ENCODE measurements at regions not wholly inside any gene's neighbourhood (a gene's known extent, or its start where the extent isn't known, plus 50 kb on each side); places are given as distances from the start of the nearest gene placed in this dataset.
"Not testable (repeated sequence)": the region's sequence is repeated elsewhere in the genome, so short reads cannot be mapped to it uniquely, and the experiment has no call there.

DNA sequence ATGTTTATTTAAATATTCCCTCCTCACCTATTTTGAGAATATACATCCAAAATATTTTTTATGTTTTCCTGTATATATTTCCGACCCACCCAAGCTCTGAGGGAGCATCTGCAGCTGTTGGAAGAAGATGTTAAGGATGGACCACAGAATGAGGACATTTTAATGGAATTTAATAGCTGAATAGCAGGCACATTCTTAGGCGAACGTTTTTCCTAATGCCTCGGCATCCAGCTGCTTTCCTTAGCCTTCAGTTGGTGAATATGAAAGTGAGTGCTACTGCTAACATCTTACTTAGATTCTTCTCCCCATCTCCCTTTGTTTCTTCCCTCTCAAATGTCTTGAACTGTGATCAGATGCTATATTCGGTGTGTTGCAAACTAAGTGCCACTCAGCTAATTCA is 158.0 kb upstream of the CTSO start:
- Histone ChIP-seq H3K36me3 (ENCODE audit: control insufficient read depth, insufficient read depth, low read length) (no peaks in the 10 kb centered on the region), H3K27me3 (ENCODE audit: control insufficient read depth, insufficient read depth, low read length) (no peaks in the 10 kb centered on the region), H3K4me3 (ENCODE audit: low read depth, low read length) (no peak overlapping the region)
- POLR2A ChIA-PET: no interaction called here
- CTCF ChIA-PET: no interaction called here
- no peak for TF ChIP-seq CTCF (IDR thresholded peaks at IDR 0.05; ENCODE audit: insufficient read depth, low read depth, low read length)
- no peak for DNase-seq (ENCODE audit: low read depth)

GRCh38 chr4:156109943-156110900 is 156.6 kb upstream of the CTSO start:
- Histone ChIP-seq H3K36me3 (ENCODE audit: control insufficient read depth, insufficient read depth, low read length) (no peaks in the 10 kb centered on the region), H3K4me3 (ENCODE audit: low read depth, low read length) (no peak overlapping the region), H3K27me3 (ENCODE audit: control insufficient read depth, insufficient read depth, low read length) (no peaks in the 10 kb centered on the region)
- CTCF ChIA-PET: no interaction called here
- POLR2A ChIA-PET: no interaction called here
- TF ChIP-seq CTCF (IDR thresholded peaks at IDR 0.05; ENCODE audit: insufficient read depth, low read depth, low read length): peak; percentile 10; the same call in 1 of the 2 replicates
- no peak for DNase-seq (ENCODE audit: low read depth)

DNA sequence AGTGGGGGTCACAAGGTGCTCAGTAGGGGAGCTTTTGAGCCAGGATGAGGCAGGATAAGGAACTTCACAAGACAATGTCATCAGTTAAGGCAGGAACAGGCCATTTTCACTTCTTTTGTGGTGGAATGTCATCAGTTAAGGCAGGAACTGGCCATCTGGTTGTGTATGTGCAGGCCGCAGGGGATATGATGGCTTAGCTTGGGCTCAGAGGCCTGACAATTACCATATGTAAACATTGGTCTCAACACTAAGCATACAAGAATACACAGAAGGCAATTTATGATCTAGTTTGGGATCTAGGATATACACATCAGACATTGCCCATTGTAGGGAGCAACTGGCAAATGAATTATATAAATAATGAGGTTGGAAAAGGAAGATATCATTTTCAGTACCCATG is 155.4 kb upstream of the CTSO start:
- POLR2A ChIA-PET; H3K4me3 ChIP-seq (ENCODE audit: low read depth, low read length); H3K27me3 ChIP-seq (ENCODE audit: control insufficient read depth, insufficient read depth, low read length); H3K36me3 ChIP-seq (ENCODE audit: control insufficient read depth, insufficient read depth, low read length); DNase-seq (ENCODE audit: low read depth): not testable (repeated sequence)
- CTCF ChIA-PET: interaction anchor here (0.6 kb wide), 1 partner anchor 1059 kb away, joined by 3 read pairs; no protein-coding TSS in a partner anchor

DNA sequence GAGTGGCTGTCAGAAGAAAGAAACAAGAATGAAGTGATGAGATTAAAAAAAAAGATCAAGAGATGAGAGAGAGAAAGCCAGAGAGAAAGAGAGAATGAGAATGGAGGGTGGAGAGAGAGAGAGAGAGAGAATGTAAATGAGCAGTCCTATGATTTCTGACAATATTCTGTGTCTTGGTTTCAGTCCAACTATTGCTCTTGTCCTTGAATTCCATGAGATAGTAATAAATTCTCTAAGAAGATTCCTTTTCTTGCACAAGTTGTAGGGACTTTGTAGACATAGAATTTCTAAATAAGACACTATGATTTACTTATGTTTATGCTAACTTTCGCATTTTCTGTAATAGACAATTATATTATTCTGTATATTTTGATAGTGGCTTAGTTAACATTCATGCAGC is 149.6 kb upstream of the CTSO start:
- CTCF ChIA-PET: no interaction called here
- POLR2A ChIA-PET: no interaction called here
- no peak for DNase-seq (ENCODE audit: low read depth)
- Histone ChIP-seq H3K36me3 (ENCODE audit: control insufficient read depth, insufficient read depth, low read length) (no peaks in the 10 kb centered on the region), H3K4me3 (ENCODE audit: low read depth, low read length) (no peak overlapping the region), H3K27me3 (ENCODE audit: control insufficient read depth, insufficient read depth, low read length) (no peaks in the 10 kb centered on the region)
- TF ChIP-seq CTCF (IDR thresholded peaks at IDR 0.05; ENCODE audit: insufficient read depth, low read depth, low read length): no peak

- Histone ChIP-seq H3K4me3 (ENCODE audit: low read depth, low read length) (no peak overlapping the region), H3K36me3 (ENCODE audit: control insufficient read depth, insufficient read depth, low read length) (no peaks in the 10 kb centered on the region), H3K27me3 (ENCODE audit: control insufficient read depth, insufficient read depth, low read length) (no peaks in the 10 kb centered on the region)
- POLR2A ChIA-PET: no interaction called here
- no peak for DNase-seq (ENCODE audit: low read depth)
- CTCF ChIA-PET: no interaction called here
- no peak for TF ChIP-seq CTCF (IDR thresholded peaks at IDR 0.05; ENCODE audit: insufficient read depth, low read depth, low read length)
Measured at GRCh38 chr4:156102411-156102810, 148.7 kb upstream of the CTSO start.

All from BJ (cell line).